ENCODE measurements at regions not wholly inside any gene's neighbourhood (a gene's known extent, or its start where the extent isn't known, plus 50 kb on each side); places are given as distances from the start of the nearest gene placed in this dataset.

DNA sequence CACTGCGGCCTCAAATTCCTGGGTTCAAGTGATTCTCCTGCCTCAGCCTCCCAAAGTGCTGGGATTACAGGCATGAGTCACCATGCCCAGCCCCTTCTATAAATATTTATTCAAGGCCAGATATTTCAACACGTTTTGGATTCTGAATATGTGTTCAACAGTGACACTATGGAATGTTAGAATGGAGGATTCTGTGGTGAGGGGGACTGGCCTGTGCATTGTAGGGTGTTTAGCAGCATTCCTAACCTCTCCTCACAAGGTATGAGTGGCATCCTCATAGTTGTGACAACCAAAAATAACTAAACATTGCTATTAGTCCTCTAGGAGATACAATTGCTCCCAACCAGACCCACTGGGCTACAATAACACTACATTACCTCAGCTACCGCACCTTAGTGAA lies 104.0 kb upstream of the ATP10A start:
- peak in 1 of 2 experiments; percentile 36 for DNase-seq
- POLR2A ChIA-PET (ENCODE audit: unreplicated experiment): no interaction called here
- TF ChIP-seq, protein P1, sequence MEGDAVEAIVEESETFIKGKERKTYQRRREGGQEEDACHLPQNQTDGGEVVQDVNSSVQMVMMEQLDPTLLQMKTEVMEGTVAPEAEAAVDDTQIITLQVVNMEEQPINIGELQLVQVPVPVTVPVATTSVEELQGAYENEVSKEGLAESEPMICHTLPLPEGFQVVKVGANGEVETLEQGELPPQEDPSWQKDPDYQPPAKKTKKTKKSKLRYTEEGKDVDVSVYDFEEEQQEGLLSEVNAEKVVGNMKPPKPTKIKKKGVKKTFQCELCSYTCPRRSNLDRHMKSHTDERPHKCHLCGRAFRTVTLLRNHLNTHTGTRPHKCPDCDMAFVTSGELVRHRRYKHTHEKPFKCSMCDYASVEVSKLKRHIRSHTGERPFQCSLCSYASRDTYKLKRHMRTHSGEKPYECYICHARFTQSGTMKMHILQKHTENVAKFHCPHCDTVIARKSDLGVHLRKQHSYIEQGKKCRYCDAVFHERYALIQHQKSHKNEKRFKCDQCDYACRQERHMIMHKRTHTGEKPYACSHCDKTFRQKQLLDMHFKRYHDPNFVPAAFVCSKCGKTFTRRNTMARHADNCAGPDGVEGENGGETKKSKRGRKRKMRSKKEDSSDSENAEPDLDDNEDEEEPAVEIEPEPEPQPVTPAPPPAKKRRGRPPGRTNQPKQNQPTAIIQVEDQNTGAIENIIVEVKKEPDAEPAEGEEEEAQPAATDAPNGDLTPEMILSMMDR (conservative IDR thresholded peaks at IDR 0.05): no peak
- TF ChIP-seq EZH2 (IDR thresholded peaks at IDR 0.05; ENCODE audit: low read depth): no peak
- H3K27ac ChIP-seq: no peak overlapping the region
- H2AFZ ChIP-seq: no peak overlapping the region
- no peak overlapping the region for H3K4me2 ChIP-seq
- no peak overlapping the region for H3K4me3 ChIP-seq
- no peaks in the 10 kb centered on the region for H4K20me1 ChIP-seq (ENCODE audit: insufficient read depth)
- H3F3A ChIP-seq (ENCODE audit: insufficient read depth, low read depth): no peaks in the 10 kb centered on the region
- no peaks in the 10 kb centered on the region for H3K27me3 ChIP-seq (ENCODE audit: insufficient read depth, low read depth)
- no peaks in the 10 kb centered on the region for H3K9me3 ChIP-seq (ENCODE audit: insufficient read depth, low read depth)
- intact Hi-C loops (cut with micrococcal nuclease; ENCODE audit: unreplicated experiment): no loop called here
- H3K9me2 ChIP-seq (ENCODE audit: insufficient read depth): no peaks in the 10 kb centered on the region
- no peaks in the 10 kb centered on the region for H3K79me2 ChIP-seq (ENCODE audit: low read depth)
- no TSS peak for BruUV-seq (replicated peaks)
- CTCF ChIA-PET: no interaction called here
- H3K36me3 ChIP-seq (ENCODE audit: low read depth): no peaks in the 10 kb centered on the region
- H3K4me1 ChIP-seq (replicated peaks; ENCODE audit: insufficient read depth): no peaks in the 10 kb centered on the region

DNA sequence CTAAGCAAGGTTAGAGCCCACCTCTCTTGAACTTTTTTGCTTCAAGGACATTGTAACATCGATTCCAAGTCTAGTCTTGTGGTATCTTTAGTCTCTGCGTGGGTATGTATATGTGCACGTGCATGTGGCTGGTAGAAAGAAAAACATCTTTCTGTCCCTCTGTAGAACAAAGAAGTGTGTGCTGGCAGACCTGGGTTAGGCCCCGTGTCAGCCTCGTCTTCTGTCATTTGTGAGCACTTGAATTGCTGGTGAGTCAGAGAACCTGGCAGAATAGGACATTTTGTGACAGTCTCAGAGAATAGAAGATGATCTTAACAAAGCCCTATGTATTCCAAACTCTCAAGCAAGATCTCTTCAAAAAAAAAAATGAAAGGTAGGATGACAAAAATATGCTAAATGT lies 102.2 kb upstream of the ATP10A start:
- intact Hi-C loops (cut with micrococcal nuclease; ENCODE audit: unreplicated experiment): no loop called here

DNA sequence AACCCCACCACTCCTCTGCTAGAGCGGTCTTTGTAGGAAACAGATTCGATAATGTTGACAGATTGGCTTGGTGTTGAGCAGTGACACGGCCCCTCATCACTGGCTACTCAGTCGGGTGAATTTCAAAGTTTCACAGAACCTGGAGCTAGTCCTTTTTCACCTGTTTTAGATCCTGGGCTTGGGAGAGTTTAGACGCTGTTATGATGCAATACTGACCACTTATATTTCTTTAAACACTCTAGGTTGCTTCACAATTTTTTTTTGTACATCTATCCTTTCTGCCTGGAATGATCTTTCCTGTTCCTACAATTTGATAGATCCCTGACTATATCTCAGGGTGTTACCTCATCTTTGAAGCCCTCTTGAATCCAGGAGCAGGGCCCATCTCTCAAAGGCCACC lies 97.1 kb upstream of the ATP10A start:
- H3K27ac ChIP-seq: no peak overlapping the region
- no peaks in the 10 kb centered on the region for H3K4me1 ChIP-seq (replicated peaks; ENCODE audit: insufficient read depth)
- DNase-seq: no peak
- H3K9me2 ChIP-seq (ENCODE audit: insufficient read depth): no peaks in the 10 kb centered on the region
- no peaks in the 10 kb centered on the region for H3K79me2 ChIP-seq (ENCODE audit: low read depth)
- no TSS peak for BruUV-seq (replicated peaks)
- H3K36me3 ChIP-seq (ENCODE audit: low read depth): no peaks in the 10 kb centered on the region
- no peaks in the 10 kb centered on the region for H3K9me3 ChIP-seq (ENCODE audit: insufficient read depth, low read depth)
- H3F3A ChIP-seq (ENCODE audit: insufficient read depth, low read depth): no peaks in the 10 kb centered on the region
- TF ChIP-seq, protein P1 (conservative IDR thresholded peaks at IDR 0.05): no peak
- TF ChIP-seq EZH2 (IDR thresholded peaks at IDR 0.05; ENCODE audit: low read depth): no peak
- no peak overlapping the region for H2AFZ ChIP-seq
- H4K20me1 ChIP-seq (ENCODE audit: insufficient read depth): no peaks in the 10 kb centered on the region
- POLR2A ChIA-PET (ENCODE audit: unreplicated experiment): no interaction called here
- no peak overlapping the region for H3K4me2 ChIP-seq
- H3K27me3 ChIP-seq (ENCODE audit: insufficient read depth, low read depth): no peaks in the 10 kb centered on the region
- intact Hi-C loops (cut with micrococcal nuclease; ENCODE audit: unreplicated experiment): no loop called here
- H3K4me3 ChIP-seq: no peak overlapping the region
- CTCF ChIA-PET: no interaction called here

More for the DNA sequence above, 102.2 kb upstream of the ATP10A start:
- H3K9me3 ChIP-seq (ENCODE audit: insufficient read depth, low read depth): no peaks in the 10 kb centered on the region
- no peaks in the 10 kb centered on the region for H3K27me3 ChIP-seq (ENCODE audit: insufficient read depth, low read depth)
- no peaks in the 10 kb centered on the region for H4K20me1 ChIP-seq (ENCODE audit: insufficient read depth)
- no peaks in the 10 kb centered on the region for H3K79me2 ChIP-seq (ENCODE audit: low read depth)
- no peak overlapping the region for H3K4me2 ChIP-seq
- H3K36me3 ChIP-seq (ENCODE audit: low read depth): no peaks in the 10 kb centered on the region
- no TSS peak for BruUV-seq (replicated peaks)
- no peak overlapping the region for H2AFZ ChIP-seq
- H3K4me3 ChIP-seq: no peak overlapping the region
- CTCF ChIA-PET: no interaction called here
- no peak for TF ChIP-seq EZH2 (IDR thresholded peaks at IDR 0.05; ENCODE audit: low read depth)
- TF ChIP-seq, protein P1 (conservative IDR thresholded peaks at IDR 0.05): no peak
- H3K4me1 ChIP-seq (replicated peaks; ENCODE audit: insufficient read depth): no peaks in the 10 kb centered on the region
- no peaks in the 10 kb centered on the region for H3K9me2 ChIP-seq (ENCODE audit: insufficient read depth)
- no peaks in the 10 kb centered on the region for H3F3A ChIP-seq (ENCODE audit: insufficient read depth, low read depth)
- POLR2A ChIA-PET (ENCODE audit: unreplicated experiment): no interaction called here
- DNase-seq: no peak
- no peak overlapping the region for H3K27ac ChIP-seq

Measured in PC-9 (cell line).